ENCODE measurements at regions not wholly inside any gene's neighbourhood (a gene's known extent, or its start where the extent isn't known, plus 50 kb on each side); places are given as distances from the start of the nearest gene placed in this dataset.

GRCh38 chr9:91106415-91107081 lies 255.2 kb downstream of the AUH start:
- Histone ChIP-seq H3K36me3 (ENCODE audit: control insufficient read depth, insufficient read depth, low read length) (no peaks in the 10 kb centered on the region), H3K27ac (ENCODE audit: low read depth, low read length) (no peak overlapping the region), H3K27me3 (ENCODE audit: control insufficient read depth, insufficient read depth, low read length) (no peaks in the 10 kb centered on the region), H3K9ac (ENCODE audit: low read length) (no peak overlapping the region), H3K4me1 (ENCODE audit: control insufficient read depth, insufficient read depth, low read length) (no peaks in the 10 kb centered on the region), H3K4me3 (ENCODE audit: low read length) (no peak overlapping the region)

GRCh38 chr9:91111226-91111625 lies 250.5 kb downstream of the AUH start:
- Histone ChIP-seq H3K4me3 (ENCODE audit: low read length) (no peak overlapping the region), H3K27me3 (ENCODE audit: control insufficient read depth, insufficient read depth, low read length) (no peaks in the 10 kb centered on the region), H3K4me1 (ENCODE audit: control insufficient read depth, insufficient read depth, low read length) (no peaks in the 10 kb centered on the region), H3K9ac (ENCODE audit: low read length) (no peak overlapping the region), H3K27ac (ENCODE audit: low read depth, low read length) (no peak overlapping the region), H3K36me3 (ENCODE audit: control insufficient read depth, insufficient read depth, low read length) (no peaks in the 10 kb centered on the region)

- no peaks in the 10 kb centered on the region for H3K36me3 ChIP-seq (ENCODE audit: control insufficient read depth, insufficient read depth, low read length)
- H3K4me1 ChIP-seq (ENCODE audit: control insufficient read depth, insufficient read depth, low read length): no peaks in the 10 kb centered on the region
- no peak overlapping the region for H3K27ac ChIP-seq (ENCODE audit: low read depth, low read length)
- no peak overlapping the region for H3K9ac ChIP-seq (ENCODE audit: low read length)
- no peaks in the 10 kb centered on the region for H3K27me3 ChIP-seq (ENCODE audit: control insufficient read depth, insufficient read depth, low read length)
- no peak overlapping the region for H3K4me3 ChIP-seq (ENCODE audit: low read length)
Measured at GRCh38 chr9:91111876-91112275, 249.8 kb downstream of the AUH start.

- no peak overlapping the region for H3K4me3 ChIP-seq (ENCODE audit: low read length)
- peaks cover 2% of the 10 kb centered on the region for H3K4me1 ChIP-seq (ENCODE audit: control insufficient read depth, insufficient read depth, low read length)
- H3K9ac ChIP-seq (ENCODE audit: low read length): no peak overlapping the region
- no peaks in the 10 kb centered on the region for H3K36me3 ChIP-seq (ENCODE audit: control insufficient read depth, insufficient read depth, low read length)
- no peaks in the 10 kb centered on the region for H3K27me3 ChIP-seq (ENCODE audit: control insufficient read depth, insufficient read depth, low read length)
- H3K27ac ChIP-seq (ENCODE audit: low read depth, low read length): no peak overlapping the region
Measured at GRCh38 chr9:91113016-91113415, 248.7 kb downstream of the AUH start.

- no peaks in the 10 kb centered on the region for H3K27me3 ChIP-seq (ENCODE audit: control insufficient read depth, insufficient read depth, low read length)
- no peak overlapping the region for H3K9ac ChIP-seq (ENCODE audit: low read length)
Measured at GRCh38 chr9:91114450-91114849, 247.3 kb downstream of the AUH start.

GRCh38 chr9:91116211-91116610 lies 245.5 kb downstream of the AUH start:
- H3K9ac ChIP-seq (ENCODE audit: low read length): no peak overlapping the region
- peaks cover 21% of the 10 kb centered on the region for H3K4me1 ChIP-seq (ENCODE audit: control insufficient read depth, insufficient read depth, low read length)
- H3K27me3 ChIP-seq (ENCODE audit: control insufficient read depth, insufficient read depth, low read length): no peaks in the 10 kb centered on the region
- no peak overlapping the region for H3K27ac ChIP-seq (ENCODE audit: low read depth, low read length)
- no peak overlapping the region for H3K4me3 ChIP-seq (ENCODE audit: low read length)
- no peaks in the 10 kb centered on the region for H3K36me3 ChIP-seq (ENCODE audit: control insufficient read depth, insufficient read depth, low read length)

More at GRCh38 chr9:91114450-91114849, 247.3 kb downstream of the AUH start:
- Histone ChIP-seq H3K36me3 (ENCODE audit: control insufficient read depth, insufficient read depth, low read length) (no peaks in the 10 kb centered on the region), H3K27ac (ENCODE audit: low read depth, low read length) (no peak overlapping the region), H3K4me3 (ENCODE audit: low read length) (no peak overlapping the region), H3K4me1 (ENCODE audit: control insufficient read depth, insufficient read depth, low read length) (peaks cover 12% of the 10 kb centered on the region)

GRCh38 chr9:91116711-91117110 lies 245.0 kb downstream of the AUH start:
- no peak overlapping the region for H3K4me3 ChIP-seq (ENCODE audit: low read length)
- no peak overlapping the region for H3K9ac ChIP-seq (ENCODE audit: low read length)
- H3K27ac ChIP-seq (ENCODE audit: low read depth, low read length): no peak overlapping the region
- H3K4me1 ChIP-seq (ENCODE audit: control insufficient read depth, insufficient read depth, low read length): peaks cover 21% of the 10 kb centered on the region
- H3K36me3 ChIP-seq (ENCODE audit: control insufficient read depth, insufficient read depth, low read length): no peaks in the 10 kb centered on the region
- no peaks in the 10 kb centered on the region for H3K27me3 ChIP-seq (ENCODE audit: control insufficient read depth, insufficient read depth, low read length)

- no peaks in the 10 kb centered on the region for H3K27me3 ChIP-seq (ENCODE audit: control insufficient read depth, insufficient read depth, low read length)
- H3K27ac ChIP-seq (ENCODE audit: low read depth, low read length): peak overlapping the region; percentile 29
- H3K4me1 ChIP-seq (ENCODE audit: control insufficient read depth, insufficient read depth, low read length): peaks cover 21% of the 10 kb centered on the region
- H3K9ac ChIP-seq (ENCODE audit: low read length): no peak overlapping the region
- no peaks in the 10 kb centered on the region for H3K36me3 ChIP-seq (ENCODE audit: control insufficient read depth, insufficient read depth, low read length)
- peak overlapping the region; percentile 45 for H3K4me3 ChIP-seq (ENCODE audit: low read length)
Measured at GRCh38 chr9:91117474-91117891, 244.2 kb downstream of the AUH start.

- H3K9ac ChIP-seq (ENCODE audit: low read length): no peak overlapping the region
- no peaks in the 10 kb centered on the region for H3K36me3 ChIP-seq (ENCODE audit: control insufficient read depth, insufficient read depth, low read length)
- no peaks in the 10 kb centered on the region for H3K27me3 ChIP-seq (ENCODE audit: control insufficient read depth, insufficient read depth, low read length)
- peak overlapping the region; percentile 46 for H3K27ac ChIP-seq (ENCODE audit: low read depth, low read length)
- peaks cover 21% of the 10 kb centered on the region for H3K4me1 ChIP-seq (ENCODE audit: control insufficient read depth, insufficient read depth, low read length)
- H3K4me3 ChIP-seq (ENCODE audit: low read length): peak overlapping the region; percentile 45
Measured at GRCh38 chr9:91117959-91118703, 243.6 kb downstream of the AUH start.

- H3K27me3 ChIP-seq (ENCODE audit: control insufficient read depth, insufficient read depth, low read length): no peaks in the 10 kb centered on the region
- H3K4me3 ChIP-seq (ENCODE audit: low read length): peak overlapping the region; percentile 45
- no peak overlapping the region for H3K9ac ChIP-seq (ENCODE audit: low read length)
- no peaks in the 10 kb centered on the region for H3K36me3 ChIP-seq (ENCODE audit: control insufficient read depth, insufficient read depth, low read length)
- peak overlapping the region; percentile 46 for H3K27ac ChIP-seq (ENCODE audit: low read depth, low read length)
- H3K4me1 ChIP-seq (ENCODE audit: control insufficient read depth, insufficient read depth, low read length): peaks cover 21% of the 10 kb centered on the region
Measured at GRCh38 chr9:91118704-91119025, 243.1 kb downstream of the AUH start.

- H3K4me1 ChIP-seq (ENCODE audit: control insufficient read depth, insufficient read depth, low read length): peaks cover 21% of the 10 kb centered on the region
- no peak overlapping the region for H3K9ac ChIP-seq (ENCODE audit: low read length)
- no peaks in the 10 kb centered on the region for H3K27me3 ChIP-seq (ENCODE audit: control insufficient read depth, insufficient read depth, low read length)
- peak overlapping the region; percentile 35 for H3K4me3 ChIP-seq (ENCODE audit: low read length)
- peak overlapping the region; percentile 46 for H3K27ac ChIP-seq (ENCODE audit: low read depth, low read length)
- H3K36me3 ChIP-seq (ENCODE audit: control insufficient read depth, insufficient read depth, low read length): no peaks in the 10 kb centered on the region
Measured at GRCh38 chr9:91119142-91119541, 242.6 kb downstream of the AUH start.

- no peak overlapping the region for H3K9ac ChIP-seq (ENCODE audit: low read length)
- no peak overlapping the region for H3K4me3 ChIP-seq (ENCODE audit: low read length)
- no peaks in the 10 kb centered on the region for H3K27me3 ChIP-seq (ENCODE audit: control insufficient read depth, insufficient read depth, low read length)
- peaks cover 21% of the 10 kb centered on the region for H3K4me1 ChIP-seq (ENCODE audit: control insufficient read depth, insufficient read depth, low read length)
- H3K36me3 ChIP-seq (ENCODE audit: control insufficient read depth, insufficient read depth, low read length): no peaks in the 10 kb centered on the region
- H3K27ac ChIP-seq (ENCODE audit: low read depth, low read length): peak overlapping the region; percentile 55
Measured at GRCh38 chr9:91119679-91120078, 242.0 kb downstream of the AUH start.

GRCh38 chr9:91120200-91120599 lies 241.5 kb downstream of the AUH start:
- Histone ChIP-seq H3K4me1 (ENCODE audit: control insufficient read depth, insufficient read depth, low read length) (peaks cover 21% of the 10 kb centered on the region), H3K36me3 (ENCODE audit: control insufficient read depth, insufficient read depth, low read length) (no peaks in the 10 kb centered on the region), H3K9ac (ENCODE audit: low read length) (no peak overlapping the region), H3K27ac (ENCODE audit: low read depth, low read length) (peak overlapping the region; percentile 55), H3K4me3 (ENCODE audit: low read length) (no peak overlapping the region), H3K27me3 (ENCODE audit: control insufficient read depth, insufficient read depth, low read length) (no peaks in the 10 kb centered on the region)
